GM18861 (cell line): ENCODE measurements at regions not wholly inside any gene's neighbourhood (a gene's known extent, or its start where the extent isn't known, plus 50 kb on each side); places are given as distances from the start of the nearest gene placed in this dataset.
"Not testable (repeated sequence)": the region's sequence is repeated elsewhere in the genome, so short reads cannot be mapped to it uniquely, and the experiment has no call there.

Experiments used
- ATAC-seq: cut with Tn5 transposase; IDR thresholded peaks from one replicate; pipeline ENCODE4 v1.9.1; 2021; ENCODE audit not compliant: unreplicated experiment

DNA sequence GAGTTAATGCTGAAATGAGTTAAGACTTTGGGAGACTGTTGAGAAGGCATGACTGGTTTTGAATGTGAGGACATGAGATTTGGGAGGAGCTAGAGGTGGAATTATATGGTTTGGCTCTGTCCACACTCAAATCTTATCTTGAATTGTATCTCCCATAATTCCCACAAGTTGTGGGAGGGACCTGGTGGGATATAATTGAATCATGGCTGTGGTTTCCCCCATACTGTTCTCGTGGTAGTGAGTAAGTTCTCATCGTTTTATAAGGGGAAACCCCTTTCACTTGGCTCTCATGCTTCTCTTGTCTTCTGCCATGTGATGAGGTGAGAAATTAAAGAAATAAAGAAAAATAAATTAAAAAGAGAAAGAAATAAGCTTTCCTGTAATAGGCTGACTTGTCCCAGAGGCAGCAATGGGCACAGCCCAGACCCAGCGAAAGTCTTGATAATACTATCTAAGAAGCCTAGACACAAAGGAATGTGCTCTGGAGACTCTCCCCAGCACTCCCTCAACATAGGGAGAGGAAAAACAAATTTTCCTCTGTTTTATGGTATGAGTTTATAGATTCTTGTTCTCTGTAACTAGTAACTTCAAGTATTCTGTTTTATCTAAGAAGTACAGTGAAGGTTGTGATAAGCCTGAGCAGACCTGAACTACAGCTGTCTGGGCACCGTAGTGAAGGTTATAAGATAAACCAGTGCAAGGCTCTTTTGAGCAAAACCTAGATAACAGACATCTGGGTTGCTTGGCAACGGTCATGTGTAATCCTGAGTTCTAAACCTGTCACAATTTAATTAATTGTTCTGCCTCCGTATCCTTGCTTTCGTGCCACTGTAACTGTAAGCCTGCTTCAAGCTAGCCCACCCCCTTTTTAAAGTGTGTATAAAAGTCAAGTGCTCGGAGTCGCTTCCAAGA lies 88.9 kb upstream of the ECI2 start:
- ATAC-seq, result no peak

DNA sequence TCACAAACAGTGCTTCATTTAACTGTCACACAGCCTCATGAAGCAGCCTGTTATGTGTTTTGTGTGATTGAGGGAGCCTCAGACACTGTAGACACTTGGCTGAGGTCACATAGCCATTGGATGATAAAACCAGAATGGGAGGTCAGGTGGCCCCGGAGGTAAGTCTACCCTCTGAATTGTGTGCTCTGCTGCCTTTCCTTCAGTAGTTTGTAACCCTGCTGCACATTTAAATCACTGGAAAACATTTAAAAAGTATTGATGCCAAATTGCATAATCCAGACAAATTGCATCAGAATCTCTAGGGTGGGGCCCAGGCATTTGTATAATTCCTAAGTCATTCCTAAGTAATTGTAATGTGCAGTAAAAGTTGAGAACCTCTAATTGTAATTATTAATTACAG lies 85.2 kb upstream of the ECI2 start:
- ATAC-seq, result no peak

DNA sequence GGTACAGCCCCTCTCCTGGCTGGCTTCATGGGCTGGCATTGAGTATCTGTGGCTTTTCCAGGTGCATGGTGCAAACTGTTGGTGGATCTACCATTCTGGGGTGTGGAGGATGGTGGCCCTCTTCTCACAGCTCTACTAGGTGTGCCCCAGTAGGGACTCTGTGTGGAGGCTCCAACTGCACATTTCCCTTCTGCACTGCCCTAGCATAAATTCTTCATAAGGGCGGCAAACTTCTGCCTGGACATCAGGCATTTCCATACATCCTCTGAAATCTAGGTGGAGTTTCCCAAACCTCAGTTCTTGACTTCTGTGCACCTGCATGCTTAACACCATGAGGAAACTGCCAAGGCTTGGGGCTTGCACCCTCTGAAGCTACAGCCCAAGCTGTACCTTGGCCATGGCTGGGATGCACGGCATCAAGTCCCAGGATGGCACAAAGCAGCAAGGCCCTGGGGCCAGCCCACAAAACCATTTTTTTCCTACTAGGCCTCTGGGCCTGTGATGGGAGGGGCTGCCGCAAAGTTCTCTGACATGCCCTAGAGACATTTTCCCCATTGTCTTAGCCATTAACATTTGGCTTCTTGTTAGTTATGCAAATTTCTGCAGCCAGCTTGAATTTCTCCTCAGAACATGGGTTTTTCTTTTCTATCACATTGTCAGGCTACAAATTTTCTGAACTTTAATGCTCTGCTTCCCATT lies 83.4 kb upstream of the ECI2 start:
- ATAC-seq, result not testable (repeated sequence)

DNA sequence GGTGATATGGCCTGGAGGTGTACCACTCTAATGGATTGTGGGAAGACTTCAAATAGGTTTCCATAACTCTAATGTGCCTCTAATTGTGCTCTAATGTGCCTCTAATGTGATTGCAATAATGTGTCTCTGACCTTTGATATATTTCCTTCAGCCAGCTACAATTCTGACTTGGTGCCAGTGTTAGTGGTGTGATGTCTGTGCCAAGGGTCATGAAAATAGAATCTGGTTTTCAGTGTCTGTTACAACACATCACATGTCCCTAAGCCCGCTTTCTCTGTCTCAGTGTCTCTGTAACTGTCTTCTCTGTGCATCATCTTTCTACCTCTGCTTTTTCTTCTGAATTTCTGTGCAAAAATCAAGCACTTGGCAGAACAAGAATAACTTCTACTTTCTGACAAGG lies 77.2 kb upstream of the ECI2 start:
- ATAC-seq, result no peak

DNA sequence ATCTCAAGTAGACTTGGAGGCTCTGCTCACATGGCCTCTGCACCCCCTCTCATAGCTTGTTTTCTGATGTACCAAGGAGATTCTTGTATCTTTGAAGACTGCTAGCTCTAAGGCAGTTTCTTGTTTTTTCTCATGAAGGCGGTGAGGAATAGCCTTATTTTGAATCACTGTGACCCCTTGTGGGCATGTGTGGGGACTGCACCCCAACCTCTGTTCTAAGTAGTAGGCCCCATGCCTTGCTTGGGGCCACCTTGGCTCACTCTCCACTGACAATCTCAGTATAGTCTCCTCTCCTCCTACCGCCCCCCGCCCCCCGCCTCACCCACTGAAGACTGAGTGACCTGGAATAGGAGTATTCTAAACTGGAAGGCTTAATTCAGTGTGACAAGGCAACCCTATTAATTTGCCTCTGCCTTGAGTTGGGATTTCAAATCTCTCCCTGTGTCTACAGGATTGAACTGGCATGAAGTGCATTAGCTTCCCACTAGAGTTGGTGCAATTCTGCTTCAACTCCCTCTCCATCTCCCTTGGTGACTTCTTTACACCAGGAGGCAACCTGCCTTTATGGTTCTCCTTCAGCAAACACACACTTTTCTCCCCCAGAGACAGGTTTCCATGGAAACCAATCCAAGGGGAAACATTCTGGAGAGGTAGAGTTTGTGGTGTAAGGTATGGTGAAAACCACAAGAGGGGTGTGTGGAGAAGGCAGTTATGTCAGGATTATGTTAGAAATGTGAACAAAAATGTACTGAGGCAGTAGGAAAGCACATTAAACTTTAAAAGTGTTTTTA lies 75.4 kb upstream of the ECI2 start:
- ATAC-seq, result no peak

DNA sequence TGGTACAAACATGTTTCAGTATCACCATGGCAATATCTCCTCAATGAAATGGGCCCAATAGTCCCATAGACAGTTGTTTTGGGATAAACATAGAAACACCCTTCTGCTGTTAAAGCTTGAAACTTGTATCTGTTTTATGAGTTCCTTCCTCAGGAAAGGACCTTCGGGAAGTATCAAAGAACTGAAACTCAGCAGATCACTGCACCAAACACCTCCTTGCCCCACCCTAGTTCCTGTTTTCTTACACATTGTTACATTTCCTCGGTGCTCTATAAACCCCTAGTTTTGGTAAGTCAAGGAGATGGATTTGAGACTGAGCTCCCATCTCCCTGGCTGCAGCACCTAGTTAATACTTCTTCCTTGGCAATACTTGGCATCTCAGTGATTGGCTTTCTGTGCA lies 73.8 kb upstream of the ECI2 start:
- ATAC-seq, result no peak

DNA sequence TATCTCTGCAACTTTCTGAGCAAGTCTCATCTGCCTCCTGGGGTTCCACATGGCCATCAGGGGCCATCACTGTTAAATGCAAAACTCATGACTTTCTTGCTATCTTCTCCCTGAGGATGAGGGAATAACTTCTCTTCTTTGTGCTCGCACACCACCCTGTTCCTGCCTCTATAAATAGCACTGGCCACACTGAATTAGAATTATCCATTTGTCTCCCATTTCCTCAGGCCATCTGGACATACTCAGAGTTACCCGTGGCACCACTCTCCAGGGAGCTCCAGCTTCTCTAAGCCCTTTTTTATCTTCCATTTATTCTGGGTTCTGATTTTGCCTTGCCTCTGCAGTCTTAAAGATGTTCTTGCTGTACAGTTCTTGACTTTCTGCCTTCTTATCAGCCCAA lies 72.8 kb upstream of the ECI2 start:
- ATAC-seq, result no peak

DNA sequence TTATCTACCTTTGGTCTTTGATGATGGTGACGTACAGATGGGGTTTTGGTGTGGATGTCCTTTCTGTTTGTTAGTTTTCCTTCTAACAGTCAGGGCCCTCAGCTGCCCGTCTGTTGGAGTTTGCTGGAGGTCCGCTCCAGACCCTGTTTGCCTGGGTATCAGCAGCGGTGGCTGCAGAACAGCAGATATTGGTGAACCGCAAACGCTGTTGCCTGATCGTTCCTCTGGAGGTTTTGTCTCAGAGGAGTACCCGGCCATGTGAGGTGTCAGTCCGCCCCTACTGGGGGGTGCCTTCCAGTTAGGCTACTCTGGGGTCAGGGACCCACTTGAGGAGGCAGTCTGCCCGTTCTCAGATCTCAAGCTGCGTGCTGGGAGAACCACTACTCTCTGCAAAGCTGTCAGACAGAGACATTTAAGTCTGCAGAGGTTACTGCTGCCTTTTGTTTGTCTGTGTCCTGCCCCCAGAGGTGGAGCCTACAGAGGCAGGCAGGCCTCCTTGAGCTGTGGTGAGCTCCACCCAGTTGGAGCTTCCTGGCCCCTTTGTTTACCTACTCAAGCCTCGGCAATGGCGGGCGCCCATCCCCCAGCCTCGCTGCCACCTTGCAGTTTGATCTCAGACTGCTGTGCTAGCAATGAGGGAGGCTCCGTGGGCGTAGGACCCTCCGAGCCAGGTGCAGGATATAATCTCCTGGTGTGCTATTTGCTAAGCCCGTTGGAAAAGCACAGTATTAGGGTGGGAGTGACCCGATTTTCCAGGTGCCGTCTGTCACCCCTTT lies 68.5 kb upstream of the ECI2 start:
- not testable (repeated sequence) for ATAC-seq

DNA sequence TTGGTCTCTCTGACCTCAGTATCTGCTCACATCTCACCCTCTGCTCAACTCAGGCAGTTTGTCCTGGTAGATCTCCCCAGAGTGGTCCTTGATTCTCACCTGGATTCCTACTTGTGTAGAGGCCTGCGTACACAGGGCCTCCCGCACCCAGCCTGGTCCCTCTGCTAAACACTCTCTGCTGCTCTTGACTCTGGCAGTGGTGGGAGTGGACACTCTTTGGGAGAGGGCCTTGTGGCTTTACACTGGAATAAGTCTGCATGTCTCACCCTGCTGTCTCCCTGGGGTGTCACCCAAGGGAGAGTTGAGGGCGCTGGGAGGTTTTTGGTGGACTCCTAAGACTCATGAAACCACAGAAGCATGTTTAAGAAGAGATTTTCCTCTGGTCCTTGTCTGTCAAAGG lies 57.3 kb upstream of the ECI2 start:
- no peak for ATAC-seq

DNA sequence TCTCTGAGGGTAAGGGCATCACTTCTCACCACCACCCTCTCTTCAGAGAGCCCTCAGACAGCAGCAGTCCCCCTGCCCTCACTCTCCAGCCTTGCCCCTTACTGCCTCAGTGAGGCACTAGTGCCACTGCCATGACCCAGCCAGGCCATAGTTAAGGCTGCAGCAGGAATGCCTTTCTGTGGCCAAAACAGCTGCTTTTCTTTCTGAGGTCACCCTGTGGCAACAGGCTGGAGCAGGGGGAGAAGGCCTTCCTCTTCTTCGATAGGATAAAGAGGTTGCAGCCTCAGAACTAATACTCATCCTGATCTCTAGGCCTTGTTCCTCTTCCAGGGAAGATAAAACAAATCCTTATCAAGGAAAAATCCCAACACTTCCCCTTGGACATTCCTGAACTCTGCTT lies 56.8 kb upstream of the ECI2 start:
- no peak for ATAC-seq

DNA sequence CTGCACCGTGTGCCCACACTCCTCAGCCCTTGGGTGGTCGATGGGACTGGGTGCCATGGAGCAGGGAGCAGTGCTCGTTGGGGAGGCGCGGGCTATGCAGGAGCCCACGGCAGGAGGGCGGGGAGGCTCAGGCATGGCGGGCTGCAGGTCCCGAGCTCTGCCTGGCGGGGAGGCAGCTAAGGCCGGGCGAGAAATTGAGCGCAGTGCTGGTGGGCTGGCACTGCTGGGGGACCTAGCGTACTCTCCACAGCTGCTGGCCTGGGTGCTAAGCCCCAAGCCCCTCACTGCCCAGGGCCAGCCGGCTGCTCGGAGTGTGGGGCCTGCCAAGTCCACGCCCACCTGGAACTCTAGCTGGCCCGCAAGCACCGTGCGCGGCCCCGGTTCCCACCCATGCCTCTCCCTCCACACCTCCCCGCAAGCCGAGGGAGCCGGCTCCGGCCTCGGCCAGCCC lies 55.9 kb upstream of the ECI2 start:
- ATAC-seq, result no peak

DNA sequence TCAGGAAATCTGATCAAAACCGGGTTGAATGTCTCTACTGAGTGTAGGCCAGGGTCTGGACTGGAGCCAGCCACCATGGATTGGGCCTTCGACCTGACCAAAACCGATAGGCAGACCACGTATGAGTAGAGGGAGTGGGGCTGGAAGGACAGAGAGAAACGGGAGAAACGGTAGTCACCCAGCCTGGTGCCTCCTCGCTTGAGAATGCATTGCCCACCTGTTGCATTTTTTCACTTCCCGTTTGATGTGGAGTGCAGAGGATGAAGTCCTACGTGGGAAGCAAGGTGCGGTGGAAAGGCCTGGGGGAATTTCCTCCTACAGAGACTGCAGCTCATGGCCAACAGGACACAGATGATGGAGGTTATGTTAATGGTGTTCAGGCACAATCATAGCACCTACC lies 53.9 kb upstream of the ECI2 start:
- no peak for ATAC-seq

DNA sequence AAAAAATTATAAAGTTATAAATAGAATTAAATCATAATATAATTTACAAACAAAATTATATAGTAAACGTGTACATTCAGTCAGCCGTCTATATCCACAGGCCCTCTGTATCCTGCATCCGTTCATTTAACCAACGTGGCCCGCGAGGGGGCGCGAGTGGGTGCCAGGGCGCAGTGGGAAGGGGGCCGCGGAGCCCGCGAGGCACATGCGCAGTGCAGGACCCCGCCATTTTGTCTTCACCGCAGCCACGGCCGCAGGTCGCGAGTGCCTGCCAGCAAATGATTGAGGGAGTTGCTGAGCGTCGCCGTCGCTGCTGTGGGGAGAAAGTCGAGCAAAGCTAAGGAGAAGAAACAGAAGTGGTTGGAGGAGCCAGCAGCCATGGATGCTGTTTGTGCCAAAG lies 53.4 kb upstream of the ECI2 start:
- ATAC-seq, result no peak

DNA sequence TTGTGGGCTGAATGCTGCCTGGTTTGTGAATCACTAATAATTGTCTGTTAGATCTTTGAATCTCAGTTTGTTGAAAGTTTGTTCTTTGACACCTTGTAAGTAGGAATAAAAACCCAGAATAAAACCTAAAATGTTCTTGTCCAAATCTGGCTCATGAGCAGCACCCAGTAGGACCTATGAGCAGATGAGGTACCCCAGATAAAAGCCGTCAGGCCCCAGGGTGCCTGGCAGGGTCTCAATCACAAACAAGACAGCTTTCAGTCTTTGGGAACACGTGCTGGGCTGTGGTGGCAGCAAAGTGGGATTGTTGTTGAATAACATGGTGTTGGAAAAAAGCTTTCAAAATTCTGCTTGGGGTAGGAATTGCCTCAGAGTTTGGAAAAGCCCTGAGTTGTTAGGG lies 52.1 kb upstream of the ECI2 start:
- no peak for ATAC-seq

DNA sequence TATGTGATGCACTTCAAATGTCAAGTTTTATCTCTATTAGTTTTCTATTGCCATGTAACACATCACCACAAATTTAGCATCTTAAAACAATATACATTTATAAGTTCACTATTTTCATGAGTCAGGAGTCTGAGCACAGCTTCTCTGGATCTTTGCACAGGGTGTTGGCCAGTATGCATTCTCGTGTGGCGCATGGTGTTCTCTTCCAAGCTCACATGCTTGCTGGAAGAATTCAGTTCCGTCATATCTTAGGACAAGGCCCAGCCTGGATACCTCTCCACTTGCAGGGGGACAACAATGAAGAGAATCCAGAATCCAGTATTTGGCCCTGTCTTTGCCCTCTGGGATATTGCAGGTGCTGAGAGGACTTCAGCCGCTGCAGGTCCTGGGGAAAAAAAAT lies 51.0 kb upstream of the ECI2 start:
- no peak for ATAC-seq

DNA sequence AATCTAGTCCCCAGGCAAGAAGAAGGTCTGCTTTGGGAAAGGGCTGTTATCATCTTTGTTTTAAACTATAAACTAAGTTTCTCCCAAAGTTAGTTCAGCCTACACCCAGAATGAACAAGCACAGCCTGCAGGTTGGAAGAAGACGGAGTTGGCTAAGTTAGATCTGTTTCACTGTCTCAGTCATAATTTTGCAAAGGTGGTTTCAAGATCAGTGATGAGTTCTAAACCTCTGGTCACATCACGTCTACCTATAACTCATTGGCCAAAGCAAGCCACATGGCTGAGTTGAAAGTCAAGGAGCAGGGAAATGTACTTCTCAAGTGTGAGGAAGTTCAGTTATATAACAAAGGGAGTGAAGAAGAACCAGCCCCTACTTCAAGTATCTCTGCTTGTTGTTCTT lies 50.5 kb upstream of the ECI2 start:
- ATAC-seq, result no peak

DNA sequence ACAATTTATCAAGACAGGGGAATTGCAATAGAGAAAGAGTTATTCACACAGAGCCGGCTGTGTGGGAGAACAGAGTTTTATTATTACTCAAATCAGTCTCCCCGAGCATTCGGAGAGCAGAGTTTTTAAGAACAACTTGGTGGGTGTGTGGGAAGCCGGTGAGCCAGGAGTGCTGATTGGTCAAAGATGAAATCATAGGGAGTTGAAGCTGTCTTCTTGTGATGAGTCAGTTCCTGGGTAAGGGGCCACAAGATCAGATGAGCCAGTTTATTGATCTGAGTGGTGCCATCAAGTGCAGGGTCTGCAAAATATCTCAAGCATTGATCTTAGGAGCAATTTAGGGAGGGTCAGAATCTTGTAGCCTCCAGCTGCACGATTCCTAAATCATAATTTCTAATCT lies 50.0 kb upstream of the ECI2 start:
- no peak for ATAC-seq
